DND-41 (cell line): ENCODE measurements at regions not wholly inside any gene's neighbourhood (a gene's known extent, or its start where the extent isn't known, plus 50 kb on each side); places are given as distances from the start of the nearest gene placed in this dataset.
"Not testable (repeated sequence)": the region's sequence is repeated elsewhere in the genome, so short reads cannot be mapped to it uniquely, and the experiment has no call there.

ENCODE experiments used
- ATAC-seq: fragments of 200-7000 bp; cut with Tn5 transposase; 3 replicates; pipeline ENCODE4 v1.9.1; 2021; ENCODE audit warnings: low read depth; ENCODE audit not compliant: insufficient read depth
- DNase-seq: peaks from one replicate; pipeline ENCODE4 v3.0.0-alpha.2; 2020
- H2AFZ ChIP-seq: 2 replicates; pipeline ENCODE4 v1.6.0; 2012; ENCODE audit warnings: low read depth, low read length
- H3K27ac ChIP-seq: 2 replicates; pipeline ENCODE4 v1.5.1; 2012; ENCODE audit warnings: low read length, inconsistent platforms
- H3K27me3 ChIP-seq: fragments of 200-600 bp; sonication (generic); 2 replicates; pipeline ENCODE4 v1.6.0; 2012; ENCODE audit warnings: low read length, mild to moderate bottlenecking, inconsistent platforms; ENCODE audit not compliant: insufficient read depth, poor library complexity
- H3K36me3 ChIP-seq: 2 replicates; pipeline ENCODE4 v1.5.1; 2012; ENCODE audit warnings: low read length, inconsistent platforms; ENCODE audit not compliant: insufficient read depth
- H3K4me1 ChIP-seq: 2 replicates; pipeline ENCODE4 v1.5.1; 2012; ENCODE audit warnings: mild to moderate bottlenecking, low read length; ENCODE audit not compliant: insufficient read depth
- H3K4me2 ChIP-seq: 2 replicates; pipeline ENCODE4 v1.6.0; 2012; ENCODE audit warnings: mild to moderate bottlenecking, moderate library complexity, low read length, inconsistent platforms; ENCODE audit not compliant: insufficient read depth
- H3K4me3 ChIP-seq, 2 experiments: fragments of 200-600 bp in 1 of 2; shearing (Covaris generic) in 1 of 2; 2 replicates each; pipeline ENCODE4 v1.5.1; 2012 to 2016; ENCODE audit warnings: inconsistent platforms in 2 of 2, low read length in 2 of 2, mild to moderate bottlenecking in 2 of 2, low read depth in 1 of 2, moderate library complexity in 1 of 2
- H3K79me2 ChIP-seq: 2 replicates; pipeline ENCODE4 v1.6.0; 2012; ENCODE audit warnings: low read length, inconsistent platforms; ENCODE audit not compliant: insufficient read depth
- H3K9ac ChIP-seq: 2 replicates; pipeline ENCODE4 v1.6.0; 2012; ENCODE audit warnings: low read depth, mild to moderate bottlenecking, inconsistent platforms, low read length, moderate library complexity
- H3K9me3 ChIP-seq: 2 replicates; pipeline ENCODE4 v1.5.1; 2012; ENCODE audit warnings: low read length, moderate library complexity, mild to moderate bottlenecking, inconsistent platforms; ENCODE audit not compliant: insufficient read depth, severe bottlenecking
- H4K20me1 ChIP-seq: 2 replicates; pipeline ENCODE4 v1.6.0; 2012; ENCODE audit warnings: low read length; ENCODE audit not compliant: insufficient read depth
- CTCF ChIP-seq: IDR thresholded peaks from 2 replicates; pipeline ENCODE4 v1.5.1; 2012; ENCODE audit warnings: borderline replicate concordance, low read length, moderate library complexity, mild to moderate bottlenecking; ENCODE audit not compliant: poor library complexity, severe bottlenecking; ENCODE audit errors: extremely low read depth
- EZH2 ChIP-seq: IDR thresholded peaks from 3 replicates; pipeline ENCODE4 v1.6.1; 2012; ENCODE audit warnings: borderline replicate concordance, low read depth, mild to moderate bottlenecking, moderate library complexity, low read length, inconsistent platforms; ENCODE audit not compliant: severe bottlenecking

DNA sequence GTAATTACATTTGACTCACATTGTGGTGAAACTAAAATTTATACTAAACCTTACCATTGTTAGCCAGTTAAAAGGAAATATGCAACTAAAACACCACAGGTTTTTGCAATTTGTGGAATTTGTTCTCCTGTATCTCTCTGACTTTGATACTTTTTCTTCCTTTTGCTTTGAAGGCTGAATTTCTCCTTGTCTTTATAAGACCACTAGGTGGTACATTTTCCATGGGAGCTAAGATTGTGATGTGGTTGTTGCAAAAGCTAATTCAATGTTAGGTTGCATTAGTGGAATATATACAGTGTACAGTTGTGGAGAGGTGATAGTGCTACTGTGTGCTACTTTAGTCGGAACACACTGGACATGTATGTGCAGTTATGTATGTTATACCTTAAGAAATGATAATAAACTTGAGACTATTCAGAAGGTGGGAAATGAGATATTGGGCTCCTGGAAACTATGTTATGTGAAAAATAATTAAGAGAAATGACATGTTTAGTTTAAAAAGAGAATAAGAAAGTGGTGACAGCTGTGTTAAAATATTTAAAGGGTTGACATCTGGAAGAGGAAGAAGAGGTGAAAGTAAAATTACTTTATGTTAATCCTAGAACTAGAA lies 70.3 kb downstream of the ARL9 start:
- no peak overlapping the region for H3K9ac ChIP-seq
- no peaks in the 10 kb centered on the region for H4K20me1 ChIP-seq
- H3K9me3 ChIP-seq = no peaks in the 10 kb centered on the region
- ATAC-seq (no peak), DNase-seq (no peak)
- no peak overlapping the region for H3K4me2 ChIP-seq
- H3K4me3 ChIP-seq = no peak overlapping the region
- TF ChIP-seq CTCF = peak; percentile 48
- no peak for TF ChIP-seq EZH2
- H3K27me3 ChIP-seq = no peaks in the 10 kb centered on the region
- H3K36me3 ChIP-seq = no peaks in the 10 kb centered on the region
- H2AFZ ChIP-seq = no peak overlapping the region
- no peaks in the 10 kb centered on the region for H3K4me1 ChIP-seq
- H3K79me2 ChIP-seq = no peaks in the 10 kb centered on the region
- H3K27ac ChIP-seq = no peak overlapping the region

GRCh38 chr4:56592417-56592816 lies 86.8 kb downstream of the ARL9 start:
- DNase-seq, H2AFZ ChIP-seq, H3K4me3 ChIP-seq, H4K20me1 ChIP-seq, H3K4me2 ChIP-seq, H3K9me3 ChIP-seq, H3K9ac ChIP-seq, H3K79me2 ChIP-seq, ATAC-seq, H3K27me3 ChIP-seq, H3K27ac ChIP-seq, H3K4me1 ChIP-seq, H3K36me3 ChIP-seq: not testable (repeated sequence)
